GM19455 (cell line): ENCODE measurements at regions not wholly inside any gene's neighbourhood (a gene's known extent, or its start where the extent isn't known, plus 50 kb on each side); places are given as distances from the start of the nearest gene placed in this dataset.

Experiments used
- ATAC-seq: cut with Tn5 transposase; IDR thresholded peaks from one replicate; pipeline ENCODE4 v1.9.1; 2021; ENCODE audit not compliant: unreplicated experiment

- no peak for ATAC-seq
Measured at GRCh38 chr14:66099931-66100330, 386.2 kb upstream of the CCDC196 start.

- no peak for ATAC-seq
Measured at GRCh38 chr14:66101662-66102061, 384.5 kb upstream of the CCDC196 start.

GRCh38 chr14:66104486-66104885 lies 381.7 kb upstream of the CCDC196 start:
- no peak for ATAC-seq

GRCh38 chr14:66105815-66106214 lies 380.4 kb upstream of the CCDC196 start:
- no peak for ATAC-seq

GRCh38 chr14:66109426-66109825 lies 376.7 kb upstream of the CCDC196 start:
- ATAC-seq, result no peak

- ATAC-seq, result no peak
Measured at GRCh38 chr14:66111891-66112290, 374.3 kb upstream of the CCDC196 start.

- ATAC-seq, result no peak
Measured at GRCh38 chr14:66114071-66114470, 372.1 kb upstream of the CCDC196 start.

- ATAC-seq, result no peak
Measured at GRCh38 chr14:66115740-66116502, 370.2 kb upstream of the CCDC196 start.

GRCh38 chr14:66116732-66117131 lies 369.4 kb upstream of the CCDC196 start:
- ATAC-seq, result no peak

GRCh38 chr14:66117600-66117999 lies 368.6 kb upstream of the CCDC196 start:
- ATAC-seq, result no peak

GRCh38 chr14:66119606-66120231 lies 366.5 kb upstream of the CCDC196 start:
- ATAC-seq, result no peak

GRCh38 chr14:66120402-66120801 lies 365.8 kb upstream of the CCDC196 start:
- ATAC-seq, result no peak

GRCh38 chr14:66121859-66122258 lies 364.3 kb upstream of the CCDC196 start:
- no peak for ATAC-seq

- no peak for ATAC-seq
Measured at GRCh38 chr14:66129224-66129623, 356.9 kb upstream of the CCDC196 start.

GRCh38 chr14:66131111-66131510 lies 355.1 kb upstream of the CCDC196 start:
- no peak for ATAC-seq

- ATAC-seq, result no peak
Measured at GRCh38 chr14:66133666-66134065, 352.5 kb upstream of the CCDC196 start.

- no peak for ATAC-seq
Measured at GRCh38 chr14:66135831-66136230, 350.3 kb upstream of the CCDC196 start.

GRCh38 chr14:66137081-66137480 lies 349.1 kb upstream of the CCDC196 start:
- no peak for ATAC-seq

GRCh38 chr14:66139432-66139831 lies 346.7 kb upstream of the CCDC196 start:
- ATAC-seq, result no peak

- peak; percentile 80 for ATAC-seq
Measured at GRCh38 chr14:66140213-66140918, 345.8 kb upstream of the CCDC196 start.

GRCh38 chr14:66140963-66141362 lies 345.2 kb upstream of the CCDC196 start:
- ATAC-seq, result no peak

- no peak for ATAC-seq
Measured at GRCh38 chr14:66141733-66142132, 344.4 kb upstream of the CCDC196 start.
